Lower leg skin (tissue), 4 donors: ENCODE measurements at regions not wholly inside any gene's neighbourhood (a gene's known extent, or its start where the extent isn't known, plus 50 kb on each side); places are given as distances from the start of the nearest gene placed in this dataset.

Source experiments
- DNase-seq, 2 donors: peaks; one replicate each; pipeline ENCODE4 v3.0.0-alpha.2; 2019; ENCODE audit warnings: low spot score in 2 of 2
- H3K4me3 ChIP-seq: fragments of 200-600 bp; sonication (generic); 2 replicates; pipeline ENCODE4 v1.5.1; 2017; ENCODE audit warnings: mild to moderate bottlenecking, low read depth; ENCODE audit not compliant: poor library complexity, severe bottlenecking
- POLR2A ChIP-seq, 2 donors: fragments of 450-650 bp; IDR thresholded peaks; one replicate each; pipeline ENCODE4 v1.6.1; 2016 to 2017; ENCODE audit warnings: antibody characterized with exemption in 2 of 2, mild to moderate bottlenecking in 1 of 2, moderate library complexity in 1 of 2
- WGBS, 2 donors: methylation state at CpG; one replicate each; pipeline ENCODE4 v1.1.5; 2018; 5-methylcytosine and 5-hydroxymethylcytosine counted together
- intact Hi-C: fragments of 100-400 bp; cut with DNase I; formaldehyde crosslinking; loops from one replicate; pipeline ENCODE4 v1.15.0; 2023; ENCODE audit warnings: low total_unique reads
- TF ChIP-seq, protein P1 (sequence below), 3 donors: fragments of 450-650 bp; IDR thresholded peaks; one replicate each; pipeline ENCODE4 v1.5.1; 2016; ENCODE audit warnings: antibody characterized with exemption in 3 of 3, mild to moderate bottlenecking in 3 of 3, moderate library complexity in 2 of 3

GRCh38 chr5:97847920-97848631 lies 665.0 kb upstream of the RIOK2 start:
- TF ChIP-seq POLR2A (IDR thresholded peaks at IDR 0.05), result no peak
- TF ChIP-seq, protein P1, sequence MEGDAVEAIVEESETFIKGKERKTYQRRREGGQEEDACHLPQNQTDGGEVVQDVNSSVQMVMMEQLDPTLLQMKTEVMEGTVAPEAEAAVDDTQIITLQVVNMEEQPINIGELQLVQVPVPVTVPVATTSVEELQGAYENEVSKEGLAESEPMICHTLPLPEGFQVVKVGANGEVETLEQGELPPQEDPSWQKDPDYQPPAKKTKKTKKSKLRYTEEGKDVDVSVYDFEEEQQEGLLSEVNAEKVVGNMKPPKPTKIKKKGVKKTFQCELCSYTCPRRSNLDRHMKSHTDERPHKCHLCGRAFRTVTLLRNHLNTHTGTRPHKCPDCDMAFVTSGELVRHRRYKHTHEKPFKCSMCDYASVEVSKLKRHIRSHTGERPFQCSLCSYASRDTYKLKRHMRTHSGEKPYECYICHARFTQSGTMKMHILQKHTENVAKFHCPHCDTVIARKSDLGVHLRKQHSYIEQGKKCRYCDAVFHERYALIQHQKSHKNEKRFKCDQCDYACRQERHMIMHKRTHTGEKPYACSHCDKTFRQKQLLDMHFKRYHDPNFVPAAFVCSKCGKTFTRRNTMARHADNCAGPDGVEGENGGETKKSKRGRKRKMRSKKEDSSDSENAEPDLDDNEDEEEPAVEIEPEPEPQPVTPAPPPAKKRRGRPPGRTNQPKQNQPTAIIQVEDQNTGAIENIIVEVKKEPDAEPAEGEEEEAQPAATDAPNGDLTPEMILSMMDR (IDR thresholded peaks at IDR 0.05), result no peak
- intact Hi-C loops, result no loop called here
- 85 to 89% methylated on average over 2 of the region's 2 CpGs for WGBS, 2 donors

GRCh38 chr5:97851036-97851435 lies 668.0 kb upstream of the RIOK2 start:
- no peak for DNase-seq
- 39 to 54% methylated on average over 1 of the region's 1 CpG for WGBS, 2 donors
- H3K4me3 ChIP-seq, result no peak overlapping the region
- TF ChIP-seq, protein P1 (IDR thresholded peaks at IDR 0.05), result no peak
- TF ChIP-seq POLR2A (IDR thresholded peaks at IDR 0.05), result no peak
- intact Hi-C loops, result no loop called here

More at GRCh38 chr5:97847920-97848631, 665.0 kb upstream of the RIOK2 start:
- no peak overlapping the region for H3K4me3 ChIP-seq
- no peak for DNase-seq

DNA sequence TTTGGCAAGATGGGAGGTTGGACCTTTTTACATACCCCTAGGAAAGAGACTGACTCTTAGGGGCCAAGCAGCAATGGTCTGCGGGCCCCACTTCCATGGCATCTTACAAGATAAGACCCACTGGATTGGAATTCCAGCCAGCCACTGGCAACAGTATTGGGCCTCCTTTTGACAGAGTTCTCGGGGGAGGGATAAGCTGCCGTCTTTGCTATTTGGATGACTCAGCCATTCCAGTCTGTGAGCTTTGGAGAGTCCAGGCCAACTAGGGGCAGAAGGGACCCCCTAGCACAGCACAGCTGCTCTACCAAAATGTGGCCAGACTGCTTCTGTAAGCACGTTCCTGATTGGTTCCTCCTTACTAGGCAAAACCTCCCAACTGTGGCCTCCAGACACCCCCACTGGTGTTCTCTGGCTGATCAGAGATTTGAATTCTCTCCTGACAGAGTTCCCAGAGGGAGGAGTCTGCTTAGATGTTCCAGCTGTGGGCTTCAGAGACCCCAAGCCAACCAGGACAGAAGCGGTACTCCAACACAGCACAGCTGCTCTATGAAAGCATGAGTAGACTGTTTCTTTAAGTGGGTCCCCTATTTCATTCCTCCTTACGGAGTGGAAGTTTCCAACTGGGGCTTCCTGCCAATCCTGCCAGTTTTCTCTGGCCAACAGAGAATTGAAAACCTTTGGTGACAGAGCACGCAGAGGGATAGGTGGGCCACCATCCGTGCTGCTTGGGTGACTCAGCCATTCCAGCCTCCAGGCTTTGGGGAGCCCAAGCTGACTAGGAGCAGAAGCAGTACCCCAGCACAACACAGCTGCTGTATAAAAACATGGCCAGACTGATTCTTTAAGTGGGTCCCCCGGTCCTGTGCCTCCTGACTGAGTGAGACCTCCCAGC lies 672.1 kb upstream of the RIOK2 start:
- intact Hi-C loops, result no loop called here
- no peak overlapping the region for H3K4me3 ChIP-seq
- WGBS, 2 donors, result 66 to 68% methylated on average over 9 of the region's 9 CpGs
- TF ChIP-seq POLR2A (IDR thresholded peaks at IDR 0.05), result no peak
- TF ChIP-seq, protein P1 (IDR thresholded peaks at IDR 0.05), result no peak
- no peak for DNase-seq

DNA sequence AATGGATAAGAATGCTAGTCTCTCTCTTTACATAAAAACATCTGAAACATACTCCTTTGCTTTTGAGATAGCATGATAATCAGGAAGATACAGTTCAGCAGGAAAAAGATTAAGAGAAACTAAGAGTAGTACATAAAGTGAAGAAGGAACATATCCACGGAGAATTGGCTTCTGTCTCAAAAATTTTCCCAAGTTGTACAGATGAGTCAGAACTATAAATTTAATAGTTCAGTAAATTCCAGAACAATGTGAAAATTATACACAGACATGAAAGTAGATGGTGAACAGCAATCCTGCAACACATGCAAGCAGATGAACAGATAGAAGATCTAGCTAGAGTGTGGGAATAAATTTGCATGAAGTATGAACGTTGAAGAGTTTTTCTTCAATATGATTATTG lies 691.4 kb upstream of the RIOK2 start:
- TF ChIP-seq, protein P1 (IDR thresholded peaks at IDR 0.05), result no peak
- TF ChIP-seq POLR2A (IDR thresholded peaks at IDR 0.05), result no peak

GRCh38 chr5:97876272-97876671 lies 693.2 kb upstream of the RIOK2 start:
- intact Hi-C loops, result no loop called here
- WGBS, 2 donors, result 82 to 88% methylated on average over 2 of the region's 2 CpGs
- H3K4me3 ChIP-seq, result no peak overlapping the region
- TF ChIP-seq, protein P1 (IDR thresholded peaks at IDR 0.05), result no peak
- TF ChIP-seq POLR2A (IDR thresholded peaks at IDR 0.05), result no peak
- DNase-seq, result no peak

More for the DNA sequence above, 691.4 kb upstream of the RIOK2 start:
- intact Hi-C loops, result no loop called here
- WGBS, 2 donors, result 23 to 24% methylated on average over 2 of the region's 2 CpGs
- DNase-seq, result no peak
- no peak overlapping the region for H3K4me3 ChIP-seq
